GM19035 (cell line): ENCODE measurements at regions not wholly inside any gene's neighbourhood (a gene's known extent, or its start where the extent isn't known, plus 50 kb on each side); places are given as distances from the start of the nearest gene placed in this dataset.

ENCODE experiments used
- ATAC-seq: cut with Tn5 transposase; IDR thresholded peaks from one replicate; pipeline ENCODE4 v1.9.1; 2021; ENCODE audit not compliant: unreplicated experiment

- ATAC-seq, result no peak
These were observed 973.1 kb downstream of the TMEM182 start for GRCh38 chr2:103734911-103735310.

- no peak for ATAC-seq
These were observed 976.3 kb downstream of the TMEM182 start for GRCh38 chr2:103738108-103738507.

GRCh38 chr2:103738606-103739005 is 976.8 kb downstream of the TMEM182 start:
- ATAC-seq, result no peak

GRCh38 chr2:103739186-103739585 is 977.4 kb downstream of the TMEM182 start:
- no peak for ATAC-seq

- no peak for ATAC-seq
These were observed 978.1 kb downstream of the TMEM182 start for GRCh38 chr2:103739921-103740320.

GRCh38 chr2:103740631-103741030 is 978.8 kb downstream of the TMEM182 start:
- ATAC-seq, result no peak

GRCh38 chr2:103743195-103743594 is 981.4 kb downstream of the TMEM182 start:
- ATAC-seq, result no peak

- ATAC-seq, result no peak
These were observed 992.7 kb downstream of the TMEM182 start for GRCh38 chr2:103754530-103754929.

- ATAC-seq, result no peak
These were observed 1012.1 kb downstream of the TMEM182 start for GRCh38 chr2:103773884-103774283.

GRCh38 chr2:103780088-103780702 is 1018.4 kb downstream of the TMEM182 start:
- ATAC-seq, result no peak

- ATAC-seq, result no peak
These were observed 1019.5 kb downstream of the TMEM182 start for GRCh38 chr2:103781313-103781712.

- ATAC-seq, result no peak
These were observed 1022.4 kb downstream of the TMEM182 start for GRCh38 chr2:103784261-103784660.

- no peak for ATAC-seq
These were observed 1023.6 kb downstream of the TMEM182 start for GRCh38 chr2:103785432-103785831.

GRCh38 chr2:103785956-103786355 is 1024.1 kb downstream of the TMEM182 start:
- ATAC-seq, result no peak

GRCh38 chr2:103788389-103788788 is 1026.6 kb downstream of the TMEM182 start:
- ATAC-seq, result no peak

GRCh38 chr2:103788951-103789350 is 1027.1 kb downstream of the TMEM182 start:
- no peak for ATAC-seq

GRCh38 chr2:103789381-103790095 is 1027.7 kb downstream of the TMEM182 start:
- ATAC-seq, result no peak

GRCh38 chr2:103792042-103792441 is 1030.2 kb downstream of the TMEM182 start:
- no peak for ATAC-seq

- ATAC-seq, result no peak
These were observed 1036.5 kb downstream of the TMEM182 start for GRCh38 chr2:103798291-103798690.

GRCh38 chr2:103804013-103804412 is 1042.2 kb downstream of the TMEM182 start:
- ATAC-seq, result no peak

GRCh38 chr2:103805746-103806145 is 1043.9 kb downstream of the TMEM182 start:
- no peak for ATAC-seq

- no peak for ATAC-seq
These were observed 1045.1 kb upstream of the POU3F3 start for GRCh38 chr2:103808814-103809213.

- ATAC-seq, result no peak
These were observed 1044.5 kb upstream of the POU3F3 start for GRCh38 chr2:103809415-103809814.
